ENCODE measurements at regions not wholly inside any gene's neighbourhood (a gene's known extent, or its start where the extent isn't known, plus 50 kb on each side); places are given as distances from the start of the nearest gene placed in this dataset.

- intact Hi-C loops (cut with micrococcal nuclease) = no loop called here
- no peaks in the 10 kb centered on the region for H3K79me2 ChIP-seq (ENCODE audit: insufficient read depth, low read length)
- no peaks in the 10 kb centered on the region for H3K4me1 ChIP-seq (ENCODE audit: control insufficient read depth in 1 of 2, insufficient read depth in 2 of 2, low read length in 2 of 2)
- no CpG with 5 or more reads among the region's 3 CpGs for WGBS (ENCODE audit: insufficient coverage)
- no peak overlapping the region for H2AFZ ChIP-seq (ENCODE audit: insufficient read depth, low read depth, low read length, poor library complexity, severe bottlenecking)
- Mint-ChIP-seq H3K27me3 (ENCODE audit: low read depth in 3 of 3) (peaks cover 0 to 3% (median 2%) of the 10 kb centered on the region in 3 donors), H3K4me1 (no peaks in the 10 kb centered on the region), H3K36me3 (no peaks in the 10 kb centered on the region), H3K9me3 (peaks cover 0 to 5% (median 2%) of the 10 kb centered on the region in 7 donors), H3K4me3 (no peak overlapping the region), H3K27ac (no peak overlapping the region)
- DNase-seq = no peak
- no peaks in the 10 kb centered on the region for H3K9me3 ChIP-seq (replicated peaks in 1 of 2; ENCODE audit: control insufficient read depth in 1 of 2, insufficient read depth in 1 of 2, low read length in 2 of 2)
- no peak overlapping the region for H3K9ac ChIP-seq (ENCODE audit: insufficient read depth, low read length, poor library complexity, severe bottlenecking)
- no peaks in the 10 kb centered on the region for H3K36me3 ChIP-seq (replicated peaks in 1 of 2; ENCODE audit: control insufficient read depth in 1 of 2, insufficient read depth in 2 of 2, low read length in 2 of 2)
- no peak overlapping the region for H3K4me2 ChIP-seq (replicated peaks; ENCODE audit: extremely low read depth, low read length, poor library complexity, severe bottlenecking)
- H3K4me3 ChIP-seq (replicated peaks in 1 of 3; ENCODE audit: low read depth in 2 of 3, low read length in 3 of 3) = no peak overlapping the region
- no peaks in the 10 kb centered on the region for H3K27me3 ChIP-seq (ENCODE audit: control insufficient read depth in 2 of 2, insufficient read depth in 2 of 2, low read length in 2 of 2)
- H4K20me1 ChIP-seq (ENCODE audit: insufficient read depth, low read length) = no peaks in the 10 kb centered on the region
- TF ChIP-seq CTCF (IDR thresholded peaks at IDR 0.05) = no peak
- no peak overlapping the region for H3K27ac ChIP-seq (ENCODE audit: low read depth in 1 of 2, low read length in 2 of 2)
These were observed 498.6 kb downstream of the SH2D4B start for GRCh38 chr10:81036257-81036656.

- H3K4me1 Mint-ChIP-seq = no peaks in the 10 kb centered on the region
These were observed 502.3 kb downstream of the SH2D4B start for GRCh38 chr10:81040031-81040430.

More at GRCh38 chr10:81040031-81040430, 502.3 kb downstream of the SH2D4B start:
- no peaks in the 10 kb centered on the region for H3K27me3 ChIP-seq (ENCODE audit: control insufficient read depth in 2 of 2, insufficient read depth in 2 of 2, low read length in 2 of 2)
- Mint-ChIP-seq H3K9me3 (peaks cover 0 to 5% (median 2%) of the 10 kb centered on the region in 7 donors), H3K27ac (no peak overlapping the region), H3K36me3 (no peaks in the 10 kb centered on the region), H3K4me3 (no peak overlapping the region), H3K27me3 (ENCODE audit: low read depth in 3 of 3) (no peaks in the 10 kb centered on the region)
- H3K36me3 ChIP-seq (replicated peaks in 1 of 2; ENCODE audit: control insufficient read depth in 1 of 2, insufficient read depth in 2 of 2, low read length in 2 of 2) = no peaks in the 10 kb centered on the region
- TF ChIP-seq CTCF (IDR thresholded peaks at IDR 0.05) = no peak
- WGBS (ENCODE audit: insufficient coverage) = 100% methylated on average over 1 of the region's 6 CpGs
- no peaks in the 10 kb centered on the region for H3K9me3 ChIP-seq (replicated peaks in 1 of 2; ENCODE audit: control insufficient read depth in 1 of 2, insufficient read depth in 1 of 2, low read length in 2 of 2)
- no peak overlapping the region for H3K9ac ChIP-seq (ENCODE audit: insufficient read depth, low read length, poor library complexity, severe bottlenecking)
- H2AFZ ChIP-seq (ENCODE audit: insufficient read depth, low read depth, low read length, poor library complexity, severe bottlenecking) = no peak overlapping the region
- no peak overlapping the region for H3K4me2 ChIP-seq (replicated peaks; ENCODE audit: extremely low read depth, low read length, poor library complexity, severe bottlenecking)
- no peaks in the 10 kb centered on the region for H3K4me1 ChIP-seq (ENCODE audit: control insufficient read depth in 1 of 2, insufficient read depth in 2 of 2, low read length in 2 of 2)
- H3K4me3 ChIP-seq (replicated peaks in 1 of 3; ENCODE audit: low read depth in 2 of 3, low read length in 3 of 3) = no peak overlapping the region
- no peaks in the 10 kb centered on the region for H3K79me2 ChIP-seq (ENCODE audit: insufficient read depth, low read length)
- intact Hi-C loops (cut with micrococcal nuclease) = no loop called here
- H4K20me1 ChIP-seq (ENCODE audit: insufficient read depth, low read length) = no peaks in the 10 kb centered on the region
- H3K27ac ChIP-seq (ENCODE audit: low read depth in 1 of 2, low read length in 2 of 2) = no peak overlapping the region
- no peak for DNase-seq
